ENCODE measurements at regions not wholly inside any gene's neighbourhood (a gene's known extent, or its start where the extent isn't known, plus 50 kb on each side); places are given as distances from the start of the nearest gene placed in this dataset.

- no peak for TF ChIP-seq EZH2 (IDR thresholded peaks at IDR 0.05)
- TF ChIP-seq POLR2AphosphoS5 (IDR thresholded peaks at IDR 0.05; ENCODE audit: borderline replicate concordance, low read depth, low read length), result no peak
Measured at GRCh38 chr9:81410201-81410600, 279.1 kb downstream of the TLE1 start.
